ENCODE measurements at regions not wholly inside any gene's neighbourhood (a gene's known extent, or its start where the extent isn't known, plus 50 kb on each side); places are given as distances from the start of the nearest gene placed in this dataset.
"Not testable (repeated sequence)": the region's sequence is repeated elsewhere in the genome, so short reads cannot be mapped to it uniquely, and the experiment has no call there.

- H3K36me3 Mint-ChIP-seq (ENCODE audit: low read depth): no peaks in the 10 kb centered on the region
- POLR2A ChIA-PET: no interaction called here
- intact Hi-C loops (cut with micrococcal nuclease): no loop called here
- no peak overlapping the region for H3K27ac Mint-ChIP-seq
- H3K9me3 Mint-ChIP-seq: no peaks in the 10 kb centered on the region
- DNase-seq: no peak
- H3K4me3 Mint-ChIP-seq: no peak overlapping the region
- CTCF ChIA-PET: no interaction called here
- H3K27me3 Mint-ChIP-seq: no peaks in the 10 kb centered on the region
- H3K4me1 Mint-ChIP-seq (ENCODE audit: low read depth): no peaks in the 10 kb centered on the region
- no peak for TF ChIP-seq CTCF (IDR thresholded peaks at IDR 0.05)
- ATAC-seq: no peak
These were observed 948.4 kb downstream of the TUBA3C start for GRCh38 chr13:18232994-18233782.

GRCh38 chr13:18232298-18232993 is 949.2 kb downstream of the TUBA3C start:
- no peak overlapping the region for H3K27ac Mint-ChIP-seq
- ATAC-seq (no peak), DNase-seq (no peak)
- H3K9me3 Mint-ChIP-seq: no peaks in the 10 kb centered on the region
- TF ChIP-seq CTCF (IDR thresholded peaks at IDR 0.05): no peak
- POLR2A ChIA-PET: no interaction called here
- no peak overlapping the region for H3K4me3 Mint-ChIP-seq
- CTCF ChIA-PET: no interaction called here
- no peaks in the 10 kb centered on the region for H3K27me3 Mint-ChIP-seq
- intact Hi-C loops (cut with micrococcal nuclease): no loop called here
- no peaks in the 10 kb centered on the region for H3K4me1 Mint-ChIP-seq (ENCODE audit: low read depth)
- no peaks in the 10 kb centered on the region for H3K36me3 Mint-ChIP-seq (ENCODE audit: low read depth)

DNA sequence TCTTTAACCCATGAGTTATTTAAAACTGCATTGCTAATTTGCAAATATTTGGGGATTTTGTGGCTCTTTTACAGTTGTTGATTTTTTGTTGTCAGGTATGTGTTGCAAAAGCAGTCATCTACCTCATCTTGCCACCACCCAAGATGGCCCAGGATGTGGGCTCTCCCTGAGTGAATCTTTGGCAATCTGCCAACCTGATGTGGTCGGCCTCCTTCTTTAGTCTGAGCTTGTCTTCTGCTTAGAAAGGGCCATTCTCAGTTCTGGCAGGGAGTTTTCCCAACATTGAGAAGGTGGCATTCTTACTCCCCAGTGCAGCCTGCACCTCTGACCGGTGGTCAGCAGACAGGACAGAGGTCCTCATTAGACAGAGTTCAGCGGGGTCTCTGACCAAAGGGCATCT is 957.2 kb downstream of the TUBA3C start:
- intact Hi-C loops (cut with micrococcal nuclease); POLR2A ChIA-PET; H3K36me3 Mint-ChIP-seq (ENCODE audit: low read depth); H3K27ac Mint-ChIP-seq; H3K27me3 Mint-ChIP-seq; ATAC-seq; H3K9me3 Mint-ChIP-seq; H3K4me3 Mint-ChIP-seq; H3K4me1 Mint-ChIP-seq (ENCODE audit: low read depth); CTCF ChIA-PET: not testable (repeated sequence)
- DNase-seq: peak; percentile 3

DNA sequence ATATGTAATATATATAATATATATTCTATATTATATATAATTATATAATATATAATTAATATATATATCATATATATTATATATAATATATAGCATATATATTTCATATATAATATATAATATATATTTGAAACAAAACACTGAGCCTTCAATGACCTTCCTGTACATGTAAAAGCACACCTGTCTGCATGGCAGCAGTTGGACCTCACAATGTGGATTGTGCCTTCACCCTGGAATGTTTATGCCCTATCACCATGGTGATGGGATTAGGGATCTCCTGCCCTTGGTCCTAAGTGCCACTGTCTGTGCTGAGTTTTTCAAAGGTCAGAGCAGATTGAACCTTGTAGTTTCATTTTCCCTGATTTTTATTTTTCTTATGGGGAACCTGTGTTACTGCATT is 966.9 kb downstream of the TUBA3C start:
- POLR2A ChIA-PET; H3K4me1 Mint-ChIP-seq (ENCODE audit: low read depth); H3K27me3 Mint-ChIP-seq; H3K9me3 Mint-ChIP-seq; DNase-seq; ATAC-seq; H3K27ac Mint-ChIP-seq; CTCF ChIA-PET; H3K36me3 Mint-ChIP-seq (ENCODE audit: low read depth); H3K4me3 Mint-ChIP-seq; intact Hi-C loops (cut with micrococcal nuclease): not testable (repeated sequence)

GRCh38 chr13:18213511-18213910 is 968.1 kb downstream of the TUBA3C start:
- CTCF ChIA-PET, H3K27me3 Mint-ChIP-seq: not testable (repeated sequence)

DNA sequence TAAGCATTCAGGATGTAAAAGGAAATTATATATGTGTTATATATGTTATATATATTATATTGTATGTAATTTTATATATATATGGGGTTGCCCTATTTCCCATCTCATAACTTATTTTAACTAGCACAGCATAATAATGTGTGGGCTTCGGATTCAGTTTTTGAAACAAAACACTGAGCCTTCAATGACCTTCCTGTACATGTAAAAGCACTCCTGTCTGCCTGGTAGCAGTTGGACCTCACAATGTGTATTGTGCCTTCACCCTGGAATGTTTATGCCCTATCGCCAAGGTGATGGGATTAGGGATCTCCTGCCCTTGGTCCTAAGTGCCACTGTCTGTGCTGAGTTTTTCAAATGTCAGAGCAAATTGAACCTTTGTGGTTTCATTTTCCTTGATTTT is 968.8 kb downstream of the TUBA3C start:
- Mint-ChIP-seq H3K4me3 (no peak overlapping the region), H3K27ac (no peak overlapping the region), H3K27me3 (no peaks in the 10 kb centered on the region), H3K4me1 (ENCODE audit: low read depth) (no peaks in the 10 kb centered on the region), H3K36me3 (ENCODE audit: low read depth) (peaks cover 3% of the 10 kb centered on the region), H3K9me3 (peaks cover 9% of the 10 kb centered on the region)
- ChIA-PET CTCF (no interaction called here), POLR2A (no interaction called here)
- intact Hi-C loops (cut with micrococcal nuclease): no loop called here
- TF ChIP-seq CTCF (IDR thresholded peaks at IDR 0.05): no peak
- no peak for ATAC-seq
- DNase-seq: peak; percentile 15

More at GRCh38 chr13:18213511-18213910, 968.1 kb downstream of the TUBA3C start:
- POLR2A ChIA-PET; H3K9me3 Mint-ChIP-seq; H3K36me3 Mint-ChIP-seq (ENCODE audit: low read depth); intact Hi-C loops (cut with micrococcal nuclease); ATAC-seq; H3K4me3 Mint-ChIP-seq; H3K27ac Mint-ChIP-seq; DNase-seq; H3K4me1 Mint-ChIP-seq (ENCODE audit: low read depth): not testable (repeated sequence)

DNA sequence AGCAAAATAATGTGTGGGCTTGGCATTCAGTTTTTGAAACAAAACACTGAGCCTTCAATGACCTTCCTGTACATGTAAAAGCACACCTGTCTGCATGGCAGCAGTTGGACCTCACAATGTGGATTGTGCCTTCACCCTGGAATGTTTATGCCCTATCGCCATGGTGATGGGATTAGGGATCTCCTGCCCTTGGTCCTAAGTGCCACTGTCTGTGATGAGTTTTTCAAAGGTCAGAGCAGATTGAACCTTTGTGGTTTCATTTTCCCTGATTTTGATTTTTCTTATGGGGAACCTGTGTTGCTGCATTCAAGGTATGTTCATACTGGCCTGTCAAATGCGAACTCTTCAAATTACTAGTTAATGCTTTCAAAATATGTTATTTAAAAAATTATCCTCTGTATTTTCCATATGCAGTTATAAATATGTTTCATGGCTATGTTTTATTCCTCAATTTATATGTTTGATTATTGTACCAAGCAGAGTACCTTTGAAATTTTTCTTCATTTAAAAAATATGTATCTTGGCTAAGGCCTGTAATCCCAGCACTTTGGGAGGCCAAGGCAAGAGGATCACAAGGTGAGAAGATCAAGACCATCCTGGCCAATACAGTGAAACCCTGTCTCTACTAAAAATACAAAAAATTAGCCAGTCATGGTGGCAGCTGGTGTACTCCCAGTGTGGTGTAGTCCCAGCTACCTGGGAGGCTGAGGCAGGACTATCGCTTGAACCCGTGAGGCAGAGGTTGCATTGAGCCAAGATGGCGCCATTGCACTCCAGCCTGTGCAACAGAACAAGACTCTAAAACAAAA is 969.7 kb downstream of the TUBA3C start:
- H3K4me3 Mint-ChIP-seq; H3K36me3 Mint-ChIP-seq (ENCODE audit: low read depth); H3K4me1 Mint-ChIP-seq (ENCODE audit: low read depth); POLR2A ChIA-PET; H3K27ac Mint-ChIP-seq; H3K9me3 Mint-ChIP-seq; CTCF ChIA-PET; intact Hi-C loops (cut with micrococcal nuclease); H3K27me3 Mint-ChIP-seq: not testable (repeated sequence)
- ATAC-seq: peak; percentile 77
- peak; percentile 8 for DNase-seq

DNA sequence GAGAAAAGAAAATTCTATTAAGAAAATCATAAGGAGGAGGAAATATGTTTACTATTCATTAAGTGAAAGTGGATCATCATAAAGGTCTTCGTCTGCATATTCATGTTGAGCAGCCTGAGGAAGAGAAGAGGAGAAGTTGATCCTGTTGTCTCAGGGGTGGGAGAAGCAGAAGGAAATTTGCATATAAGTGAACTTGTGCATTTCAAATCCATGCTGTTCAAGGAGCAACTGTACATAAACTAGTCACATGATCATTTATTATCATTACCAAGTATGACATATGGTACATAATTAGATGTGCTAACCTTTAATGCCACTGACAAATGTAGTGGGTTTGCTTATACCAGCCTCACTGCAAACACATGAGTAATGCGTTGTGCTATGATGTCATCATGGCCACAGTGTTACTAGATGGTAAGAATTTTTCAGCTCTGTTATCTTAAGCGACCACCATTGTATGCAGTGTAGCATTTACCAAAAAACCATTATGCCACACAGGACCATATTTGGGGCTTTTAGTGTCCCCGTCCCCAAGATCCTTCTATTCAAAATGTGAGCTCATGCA is 976.9 kb downstream of the TUBA3C start:
- H3K4me1 Mint-ChIP-seq (ENCODE audit: low read depth); POLR2A ChIA-PET; intact Hi-C loops (cut with micrococcal nuclease); H3K27me3 Mint-ChIP-seq; H3K9me3 Mint-ChIP-seq; H3K27ac Mint-ChIP-seq; H3K4me3 Mint-ChIP-seq; CTCF ChIA-PET; H3K36me3 Mint-ChIP-seq (ENCODE audit: low read depth); ATAC-seq; DNase-seq: not testable (repeated sequence)

DNA sequence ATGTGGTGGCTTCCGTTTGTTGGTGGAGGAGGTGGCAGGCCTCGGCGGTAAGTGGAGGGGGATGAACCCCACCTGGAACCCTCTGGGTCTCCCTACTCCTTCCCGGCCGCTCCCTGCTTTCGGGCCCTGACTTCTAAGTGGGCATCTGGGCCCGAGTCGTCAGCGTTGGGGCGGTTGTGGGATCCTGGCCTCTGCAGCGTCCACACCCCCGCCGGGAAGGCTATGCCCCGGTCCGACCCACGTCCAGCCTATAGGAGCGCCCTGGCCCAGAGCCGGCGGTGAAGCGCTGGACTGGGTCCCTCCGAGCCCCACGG is 986.3 kb downstream of the TUBA3C start:
- POLR2A ChIA-PET; H3K27me3 Mint-ChIP-seq; H3K36me3 Mint-ChIP-seq (ENCODE audit: low read depth); ATAC-seq; H3K4me3 Mint-ChIP-seq; intact Hi-C loops (cut with micrococcal nuclease); H3K4me1 Mint-ChIP-seq (ENCODE audit: low read depth); H3K9me3 Mint-ChIP-seq; CTCF ChIA-PET; H3K27ac Mint-ChIP-seq; DNase-seq: not testable (repeated sequence)

All from activated CD8-positive, alpha-beta T cell treated with anti-CD3 and anti-CD28 coated beads for 36 hours (primary cell).